GM18867 (cell line): ENCODE measurements at regions not wholly inside any gene's neighbourhood (a gene's known extent, or its start where the extent isn't known, plus 50 kb on each side); places are given as distances from the start of the nearest gene placed in this dataset.

Source experiments
- ATAC-seq: cut with Tn5 transposase; IDR thresholded peaks from one replicate; pipeline ENCODE4 v1.9.1; 2021; ENCODE audit warnings: mild to moderate bottlenecking, moderate library complexity; ENCODE audit not compliant: unreplicated experiment

DNA sequence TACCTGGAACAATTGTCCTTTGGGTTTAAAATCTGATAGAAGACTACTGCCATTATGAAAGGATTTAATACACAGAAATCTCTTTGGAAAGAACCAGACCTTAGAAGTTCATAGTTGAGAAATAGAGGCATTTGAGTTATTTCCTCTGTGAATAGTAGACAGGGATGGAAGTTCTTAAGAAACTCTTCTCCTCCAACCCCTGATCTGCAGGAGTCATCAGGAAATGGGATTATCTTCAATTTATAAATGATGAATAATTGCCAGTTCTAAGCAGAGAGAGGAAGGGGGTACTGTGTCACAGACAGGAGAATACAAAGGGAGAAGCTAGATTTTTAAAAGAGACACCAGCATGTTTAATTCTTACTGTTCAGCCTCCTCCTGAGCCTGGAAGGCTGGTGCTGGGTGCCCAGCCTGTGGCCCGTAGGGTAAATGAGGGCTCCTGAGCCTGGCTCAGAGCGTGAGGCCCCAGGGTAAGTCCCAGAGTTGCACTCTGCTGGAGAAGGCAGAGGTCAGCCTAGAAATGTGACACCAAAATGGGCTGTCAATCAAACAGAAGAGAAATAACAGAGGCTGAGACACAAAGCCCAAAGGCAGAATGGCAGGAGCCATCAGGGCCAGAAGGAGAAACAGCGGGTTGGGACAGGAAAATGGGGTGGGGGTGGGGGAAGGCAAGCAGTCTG is 58.2 kb upstream of the PKDCC start:
- no peak for ATAC-seq

DNA sequence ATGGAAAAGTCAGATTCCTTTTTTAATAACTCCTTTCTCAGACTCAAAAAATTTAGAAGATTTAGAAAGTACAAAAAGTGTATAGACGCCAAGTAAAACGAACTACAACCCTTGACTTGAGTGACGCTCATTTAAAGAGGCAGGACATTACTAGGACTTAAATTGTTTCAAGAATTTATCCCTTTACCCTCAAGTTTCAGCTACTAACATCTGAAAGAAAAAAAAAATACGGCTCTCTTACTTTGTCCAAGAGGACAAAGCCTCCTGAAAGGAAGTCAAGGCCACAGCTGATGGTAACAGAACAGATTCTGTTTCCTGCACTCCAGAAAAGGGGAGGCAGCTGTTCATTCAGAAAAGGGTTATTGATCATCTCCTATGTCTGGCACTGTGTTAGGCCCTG is 57.6 kb upstream of the PKDCC start:
- ATAC-seq, result no peak

GRCh38 chr2:41990688-41991087 is 57.1 kb upstream of the PKDCC start:
- ATAC-seq, result no peak

- no peak for ATAC-seq
Measured at GRCh38 chr2:41992056-41992642, 55.7 kb upstream of the PKDCC start.

DNA sequence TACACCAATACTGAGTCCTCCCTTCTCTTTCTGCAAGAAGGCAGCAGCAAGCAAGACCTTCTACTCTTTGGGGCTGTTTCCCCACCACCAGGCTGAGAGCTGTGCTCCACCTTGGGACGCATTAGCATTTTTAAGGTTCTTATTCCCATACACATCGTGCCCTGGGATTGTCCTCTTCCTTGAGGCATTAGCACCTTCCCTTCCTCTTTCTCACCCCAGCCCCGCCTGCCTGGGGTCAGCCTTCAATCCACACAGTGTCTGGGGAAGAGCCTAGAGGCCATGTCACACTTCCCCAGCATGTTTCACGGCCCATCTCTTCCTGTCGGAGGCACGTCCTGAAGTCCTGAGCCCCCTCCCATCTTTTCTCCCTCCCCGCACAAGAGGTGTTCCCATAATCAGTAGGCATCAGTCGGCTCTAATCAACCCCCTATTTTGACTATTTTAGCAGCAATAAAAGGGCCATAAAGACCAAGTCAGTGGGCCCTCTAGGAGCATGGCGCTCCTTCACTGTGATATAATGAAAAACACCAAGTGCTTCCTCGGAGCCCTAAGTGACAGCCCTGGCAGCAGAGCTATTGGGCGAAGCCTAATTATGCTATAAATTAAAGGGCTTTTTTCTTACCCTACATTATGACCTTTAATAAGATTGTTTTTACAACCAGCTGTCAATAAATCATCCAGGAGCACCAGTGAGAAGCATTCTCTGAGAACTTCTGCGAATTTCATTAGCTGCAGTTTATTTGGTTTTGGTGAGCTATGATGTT is 55.0 kb upstream of the PKDCC start:
- no peak for ATAC-seq

- ATAC-seq, result no peak
Measured at GRCh38 chr2:41993435-41993925, 54.3 kb upstream of the PKDCC start.

DNA sequence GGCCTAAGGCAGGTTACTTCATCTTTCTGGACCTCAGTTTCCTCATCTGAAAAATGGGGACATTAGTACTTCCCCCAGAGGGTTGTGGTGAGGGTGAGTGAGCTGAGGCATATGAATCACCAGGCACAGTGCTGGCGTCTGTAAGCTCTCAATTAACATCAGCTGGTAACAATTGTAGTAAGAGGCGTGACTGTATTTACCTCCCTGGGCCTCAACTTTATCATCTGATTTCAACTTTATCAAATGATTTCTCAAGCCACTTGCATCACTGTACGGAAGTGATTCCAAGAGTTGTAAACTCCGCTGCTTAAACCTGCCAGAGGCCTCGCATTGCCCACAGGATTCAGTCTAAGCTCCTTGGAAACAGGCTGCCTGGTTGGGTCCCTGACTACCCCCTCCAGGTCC is 53.6 kb upstream of the PKDCC start:
- no peak for ATAC-seq

- no peak for ATAC-seq
Measured at GRCh38 chr2:41994661-41995060, 53.2 kb upstream of the PKDCC start.

DNA sequence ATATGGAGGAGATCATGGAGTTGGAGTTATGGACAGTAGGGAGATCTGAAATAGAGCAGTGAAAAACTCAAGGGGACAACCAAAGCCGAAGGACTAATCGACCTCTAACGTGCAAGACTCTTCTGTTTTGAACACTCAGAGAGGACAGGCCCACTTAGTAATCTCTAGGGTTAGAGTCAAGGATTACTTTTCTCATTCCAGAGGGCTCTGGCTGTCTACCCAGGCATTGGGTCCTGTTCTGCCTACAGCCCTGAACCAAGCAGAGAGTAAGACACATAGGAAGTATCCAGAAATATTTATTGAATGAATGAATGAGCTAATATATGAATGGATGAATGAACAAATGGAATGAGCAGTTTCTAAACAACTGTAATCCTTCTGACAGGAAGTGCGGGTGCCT is 50.3 kb upstream of the PKDCC start:
- no peak for ATAC-seq
